HCT116 (cell line): ENCODE measurements at regions not wholly inside any gene's neighbourhood (a gene's known extent, or its start where the extent isn't known, plus 50 kb on each side); places are given as distances from the start of the nearest gene placed in this dataset.
"Not testable (repeated sequence)": the region's sequence is repeated elsewhere in the genome, so short reads cannot be mapped to it uniquely, and the experiment has no call there.

Experiments
- ATAC-seq: fragments of 200-7000 bp; cut with Tn5 transposase; 2 replicates; pipeline ENCODE4 v1.9.1; 2020; ENCODE audit warnings: mild to moderate bottlenecking, moderate library complexity
- BruUV-seq: library from RNA; stranded (reverse); fragments of 400-500 nt; replicated peaks from 2 replicates; lab custom pipeline; 2021; lab: Mats Ljungman, UMichigan
- CTCF ChIA-PET: fragments of 300-600 bp; sonication (Branson Sonifier 250); formaldehyde crosslinking; loops from one replicate; lab custom pipeline; 2021; ENCODE audit warnings: antibody characterized with exemption; lab: Charles Lee
- POLR2A ChIA-PET: fragments of 300-600, 350-600 bp; sonication (Branson Sonifier 250); formaldehyde crosslinking; loops from one replicate; lab custom pipeline; 2021; ENCODE audit warnings: antibody characterized with exemption; lab: Charles Lee
- RAD21 ChIA-PET, 2 experiments: fragments of 300-600 bp; sonication (Branson Sonifier 250); formaldehyde crosslinking; loops; one replicate each; lab custom pipeline; 2023; ENCODE audit warnings: low total read pairs in 2 of 2; ENCODE audit not compliant: uncharacterized antibody in 2 of 2, unreplicated experiment in 2 of 2, low non-redundant PET in 1 of 2; lab: Charles Lee
- DNase-seq: peaks from one replicate; pipeline ENCODE4 v3.0.0-alpha.2; 2010; ENCODE audit warnings: low read depth, low spot score
- H2AFZ ChIP-seq: fragments of 200-600 bp; shearing (Covaris generic), sonication (generic); 2 replicates; pipeline ENCODE4 v1.6.1; 2017; ENCODE audit warnings: low read depth, mixed run types, mixed read lengths, antibody characterized with exemption, low read length; ENCODE audit not compliant: poor library complexity, severe bottlenecking
- H3K27ac ChIP-seq: 2 replicates; pipeline ENCODE4 v1.5.1; 2012; ENCODE audit warnings: low read depth, low read length
- H3K27me3 ChIP-seq: fragments of 200-600 bp; sonication (generic); 2 replicates; pipeline ENCODE4 v1.6.1; 2016; ENCODE audit warnings: mixed run types, low read length, mixed read lengths; ENCODE audit not compliant: insufficient read depth
- H3K36me3 ChIP-seq, 2 experiments: fragments of 200-500 bp in 1 of 2; fragments of 200-600 bp in 1 of 2; sonication (Bioruptor generic) in 1 of 2; sonication (generic) in 1 of 2; 2 replicates each; pipeline versions ENCODE4 v1.5.1 to v1.6.1; 2014 to 2016; ENCODE audit warnings: low read length in 2 of 2, inconsistent platforms in 1 of 2, mixed read lengths in 1 of 2, mixed run types in 1 of 2; ENCODE audit not compliant: insufficient read depth in 2 of 2, control insufficient read depth in 1 of 2
- H3K4me1 ChIP-seq, 2 experiments: fragments of 200-600 bp in 1 of 2; sonication (generic) in 1 of 2; 2 replicates each; pipeline versions ENCODE4 v1.5.1 to v1.6.1; 2012 to 2017; ENCODE audit warnings: low read length in 2 of 2, inconsistent platforms in 1 of 2, mild to moderate bottlenecking in 1 of 2, mixed read lengths in 1 of 2, mixed run types in 1 of 2, moderate library complexity in 1 of 2; ENCODE audit not compliant: insufficient read depth in 2 of 2, control insufficient read depth in 1 of 2
- H3K4me2 ChIP-seq: fragments of 200-600 bp; sonication (generic); 2 replicates; pipeline ENCODE4 v1.6.1; 2017; ENCODE audit warnings: mixed run types, low read length, mixed read lengths
- H3K4me3 ChIP-seq, 2 experiments: fragments of 200-600 bp in 1 of 2; sonication (generic) in 1 of 2; replicated peaks in 1 of 2; 2 replicates each; pipeline ENCODE4 v1.5.1; 2011 to 2016; ENCODE audit warnings: low read length in 2 of 2, control low read depth in 1 of 2, low read depth in 1 of 2, mild to moderate bottlenecking in 1 of 2, mixed read lengths in 1 of 2, mixed run types in 1 of 2
- H3K79me2 ChIP-seq: fragments of 200-600 bp; sonication (generic); 2 replicates; pipeline ENCODE4 v1.6.1; 2017; ENCODE audit warnings: mild to moderate bottlenecking, mixed run types, low read length, moderate library complexity, mixed read lengths; ENCODE audit not compliant: insufficient read depth
- H3K9ac ChIP-seq: fragments of 200-600 bp; sonication (generic); 2 replicates; pipeline ENCODE4 v1.6.1; 2016; ENCODE audit warnings: low read length, mixed read lengths
- H3K9me2 ChIP-seq: fragments of 200-600 bp; sonication (generic), shearing (Covaris generic); 2 replicates; pipeline ENCODE4 v1.6.1; 2017; ENCODE audit warnings: mixed run types, mild to moderate bottlenecking, moderate library complexity; ENCODE audit not compliant: insufficient read depth
- H3K9me3 ChIP-seq, 2 experiments: fragments of 200-500 bp in 1 of 2; fragments of 200-600 bp in 1 of 2; sonication (Bioruptor generic) in 1 of 2; sonication (generic) in 1 of 2; 2 replicates each; pipeline ENCODE4 v1.6.1; 2014 to 2017; ENCODE audit warnings: low read length in 2 of 2, mixed read lengths in 2 of 2, inconsistent platforms in 1 of 2, low read depth in 1 of 2, mild to moderate bottlenecking in 1 of 2, mixed run types in 1 of 2, moderate library complexity in 1 of 2; ENCODE audit not compliant: control insufficient read depth in 1 of 2, insufficient read depth in 1 of 2
- H4K20me1 ChIP-seq: fragments of 200-600 bp; sonication (generic), shearing (Covaris generic); 2 replicates; pipeline ENCODE4 v1.6.1; 2017; ENCODE audit warnings: mixed run types, mild to moderate bottlenecking, moderate library complexity; ENCODE audit not compliant: insufficient read depth
- ELF1 ChIP-seq: IDR thresholded peaks from 2 replicates; pipeline ENCODE4 v1.6.1; 2012; ENCODE audit warnings: low read depth, borderline replicate concordance
- POLR2AphosphoS5 ChIP-seq: IDR thresholded peaks from 2 replicates; pipeline ENCODE4 v1.6.1; 2011; ENCODE audit warnings: mild to moderate bottlenecking, low read depth, low read length, moderate library complexity
- YY1 ChIP-seq: IDR thresholded peaks from 2 replicates; pipeline ENCODE4 v1.6.1; 2011; ENCODE audit warnings: low read length, low read depth, moderate library complexity, mild to moderate bottlenecking; ENCODE audit not compliant: insufficient replicate concordance; ENCODE audit errors: extremely low read depth
- intact Hi-C: fragments of 100-400 bp; cut with micrococcal nuclease; formaldehyde crosslinking; loops from 2 replicates; pipeline ENCODE4 v1.10.0; 2022
- TF ChIP-seq, protein P1 (sequence below): IDR thresholded peaks from 2 replicates; pipeline ENCODE4 v1.6.1; 2011; ENCODE audit warnings: mild to moderate bottlenecking, low read length, moderate library complexity; ENCODE audit not compliant: insufficient replicate concordance; ENCODE audit errors: extremely low read depth
- TF ChIP-seq, protein P2 (sequence below): IDR thresholded peaks from 2 replicates; pipeline ENCODE4 v1.6.1; 2012

DNA sequence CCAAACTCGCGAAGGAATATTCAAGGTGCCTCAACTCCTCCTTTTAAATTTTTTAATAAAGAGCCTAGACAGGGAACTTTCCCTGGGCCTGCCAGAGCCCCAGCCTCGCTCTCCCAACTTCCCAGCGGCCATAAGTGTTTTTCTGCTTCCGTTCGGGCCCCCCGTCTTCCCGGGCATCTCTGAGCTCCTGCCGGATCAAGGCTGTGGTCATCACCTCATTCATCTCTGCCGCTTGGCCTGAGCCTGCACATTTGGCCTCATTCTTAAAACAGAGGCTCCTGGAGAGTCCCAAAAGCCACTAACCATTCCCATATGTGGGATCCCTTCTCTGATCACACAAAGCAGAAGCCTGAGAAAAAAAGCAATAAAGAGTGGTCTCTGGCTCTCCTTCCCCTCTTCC lies 969.1 kb upstream of the DEFB115 start (continued):
- TF ChIP-seq, protein P1, sequence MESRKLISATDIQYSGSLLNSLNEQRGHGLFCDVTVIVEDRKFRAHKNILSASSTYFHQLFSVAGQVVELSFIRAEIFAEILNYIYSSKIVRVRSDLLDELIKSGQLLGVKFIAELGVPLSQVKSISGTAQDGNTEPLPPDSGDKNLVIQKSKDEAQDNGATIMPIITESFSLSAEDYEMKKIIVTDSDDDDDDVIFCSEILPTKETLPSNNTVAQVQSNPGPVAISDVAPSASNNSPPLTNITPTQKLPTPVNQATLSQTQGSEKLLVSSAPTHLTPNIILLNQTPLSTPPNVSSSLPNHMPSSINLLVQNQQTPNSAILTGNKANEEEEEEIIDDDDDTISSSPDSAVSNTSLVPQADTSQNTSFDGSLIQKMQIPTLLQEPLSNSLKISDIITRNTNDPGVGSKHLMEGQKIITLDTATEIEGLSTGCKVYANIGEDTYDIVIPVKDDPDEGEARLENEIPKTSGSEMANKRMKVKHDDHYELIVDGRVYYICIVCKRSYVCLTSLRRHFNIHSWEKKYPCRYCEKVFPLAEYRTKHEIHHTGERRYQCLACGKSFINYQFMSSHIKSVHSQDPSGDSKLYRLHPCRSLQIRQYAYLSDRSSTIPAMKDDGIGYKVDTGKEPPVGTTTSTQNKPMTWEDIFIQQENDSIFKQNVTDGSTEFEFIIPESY = no peak
- no peak for TF ChIP-seq POLR2AphosphoS5
- TF ChIP-seq, protein P2, sequence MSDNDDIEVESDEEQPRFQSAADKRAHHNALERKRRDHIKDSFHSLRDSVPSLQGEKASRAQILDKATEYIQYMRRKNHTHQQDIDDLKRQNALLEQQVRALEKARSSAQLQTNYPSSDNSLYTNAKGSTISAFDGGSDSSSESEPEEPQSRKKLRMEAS = no peak
- no peak for TF ChIP-seq YY1
- TF ChIP-seq ELF1 = no peak
- TF ChIP-seq, all 23 proteins: peak for 0

DNA sequence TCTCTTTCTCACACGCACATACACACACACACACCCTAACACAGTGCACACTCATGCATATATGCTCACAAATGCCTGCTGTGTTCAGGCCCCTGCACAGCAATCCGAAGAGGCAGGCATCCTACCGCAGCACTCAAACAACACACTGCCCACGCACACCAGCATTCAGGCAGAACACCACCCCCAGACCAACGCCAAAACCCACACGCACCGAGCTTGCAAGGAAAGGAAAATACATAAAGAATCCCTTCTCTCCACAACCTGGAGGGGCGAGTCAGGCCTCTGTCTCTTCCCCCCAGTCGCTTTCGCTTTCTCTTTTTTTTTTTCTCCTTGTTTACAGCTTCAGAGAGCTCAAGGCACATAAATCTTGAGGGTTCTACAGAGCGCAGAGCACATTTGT lies 968.4 kb upstream of the DEFB115 start:
- H3K9ac ChIP-seq, H3K4me1 ChIP-seq, H3K27ac ChIP-seq, H3K9me2 ChIP-seq, H3K9me3 ChIP-seq, H4K20me1 ChIP-seq, CTCF ChIA-PET, H3K27me3 ChIP-seq, ATAC-seq, H3K4me3 ChIP-seq, H2AFZ ChIP-seq, RAD21 ChIA-PET, H3K36me3 ChIP-seq, H3K4me2 ChIP-seq, H3K79me2 ChIP-seq, intact Hi-C loops, DNase-seq, POLR2A ChIA-PET, BruUV-seq: not testable (repeated sequence)

DNA sequence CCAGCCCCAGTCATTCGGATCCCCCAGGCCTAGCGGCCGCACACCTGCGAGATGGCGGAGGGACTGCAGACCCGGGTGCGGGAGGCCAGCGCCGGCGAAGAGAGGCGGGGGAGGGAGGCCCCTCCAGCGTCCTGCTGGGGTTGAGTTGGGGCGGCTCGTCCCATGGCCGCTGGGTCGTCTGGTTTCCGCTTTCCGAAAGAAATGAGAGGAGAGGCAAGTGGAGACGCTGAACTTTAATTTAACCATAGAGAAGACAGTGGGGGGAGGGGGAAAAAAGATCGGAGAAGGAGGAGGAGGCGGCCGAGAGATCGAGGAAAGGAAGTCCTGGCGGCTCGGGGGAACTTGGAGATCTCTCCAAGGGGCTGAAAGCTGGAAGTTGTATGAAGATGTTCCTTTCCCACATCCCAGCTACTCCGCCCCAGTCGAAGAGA lies 967.7 kb upstream of the DEFB115 start:
- H3K9ac ChIP-seq, H3K27ac ChIP-seq, H2AFZ ChIP-seq, H3K4me2 ChIP-seq, RAD21 ChIA-PET, H3K27me3 ChIP-seq, DNase-seq, BruUV-seq, H3K4me1 ChIP-seq, H3K79me2 ChIP-seq, H3K9me3 ChIP-seq, H3K4me3 ChIP-seq, ATAC-seq, H3K36me3 ChIP-seq, H3K9me2 ChIP-seq, H4K20me1 ChIP-seq, intact Hi-C loops, CTCF ChIA-PET, POLR2A ChIA-PET: not testable (repeated sequence)

DNA sequence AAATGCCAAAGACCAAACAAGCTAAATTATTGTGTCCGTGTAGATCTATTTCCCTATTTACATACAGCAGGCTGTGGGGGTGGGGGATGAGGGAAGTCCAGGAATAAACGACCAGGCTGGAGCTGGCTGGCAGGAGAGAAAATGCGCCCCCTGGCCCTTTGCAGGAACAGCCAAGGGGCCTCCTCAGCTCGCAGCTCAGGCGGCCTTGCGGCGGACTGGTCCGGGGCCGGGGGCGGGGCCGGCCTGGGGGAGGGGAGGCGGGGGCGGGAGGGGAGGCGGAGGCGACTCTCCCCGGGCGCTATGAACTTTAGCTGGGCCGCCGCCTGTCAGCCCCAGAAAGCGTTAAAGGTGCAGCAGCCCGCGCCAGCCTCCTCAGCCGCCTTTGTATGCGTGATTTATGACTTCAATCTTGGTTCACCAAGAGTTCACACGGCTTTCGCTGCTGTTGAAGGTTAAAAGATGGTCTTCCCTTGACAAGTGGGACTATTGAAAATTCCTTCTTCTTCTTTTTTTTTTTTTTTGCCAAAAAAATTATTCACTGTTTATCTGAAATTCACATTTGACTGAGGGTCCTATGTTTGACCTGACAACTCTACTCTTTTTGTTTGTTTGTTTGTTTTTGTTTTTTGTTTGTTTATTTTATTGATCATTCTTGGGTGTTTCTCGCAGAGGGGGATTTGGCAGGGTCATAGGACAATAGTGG lies 967.0 kb upstream of the DEFB115 start:
- H3K9me3 ChIP-seq, DNase-seq, H3K4me3 ChIP-seq, RAD21 ChIA-PET, H3K4me1 ChIP-seq, H2AFZ ChIP-seq, H3K27me3 ChIP-seq, BruUV-seq, CTCF ChIA-PET, H3K9ac ChIP-seq, H4K20me1 ChIP-seq, intact Hi-C loops, H3K79me2 ChIP-seq, H3K27ac ChIP-seq, POLR2A ChIA-PET, H3K36me3 ChIP-seq, H3K9me2 ChIP-seq: not testable (repeated sequence)
- peak; percentile 75 for ATAC-seq
- H3K4me2 ChIP-seq = peak overlapping the region; percentile 33; the same call in 1 of the 2 replicates
